ENCODE measurements at regions not wholly inside any gene's neighbourhood (a gene's known extent, or its start where the extent isn't known, plus 50 kb on each side); places are given as distances from the start of the nearest gene placed in this dataset.
A peak's percentile ranks its signal among the peaks of the same experiment; 100 is the strongest.

- TF ChIP-seq CTCF (IDR thresholded peaks at IDR 0.05; ENCODE audit: unreplicated experiment), result no peak
- peaks cover 9% of the 10 kb centered on the region for H3K27me3 Mint-ChIP-seq
- H3K27ac Mint-ChIP-seq, result peak overlapping the region; percentile 94
- peaks cover 15% of the 10 kb centered on the region for H3K36me3 Mint-ChIP-seq (ENCODE audit: insufficient read depth)
- H3K4me3 Mint-ChIP-seq (ENCODE audit: low read depth), result peak overlapping the region; percentile 90
- H3K4me1 Mint-ChIP-seq (ENCODE audit: low read depth), result peaks cover 17% of the 10 kb centered on the region
- peak; percentile 80 for DNase-seq (ENCODE audit: low spot score, unreplicated experiment)
- H3K9me3 Mint-ChIP-seq (ENCODE audit: low read depth), result peaks cover 4% of the 10 kb centered on the region
Measured at GRCh38 chrX:2608638-2609430, 82.3 kb upstream of the CD99 start.

DNA sequence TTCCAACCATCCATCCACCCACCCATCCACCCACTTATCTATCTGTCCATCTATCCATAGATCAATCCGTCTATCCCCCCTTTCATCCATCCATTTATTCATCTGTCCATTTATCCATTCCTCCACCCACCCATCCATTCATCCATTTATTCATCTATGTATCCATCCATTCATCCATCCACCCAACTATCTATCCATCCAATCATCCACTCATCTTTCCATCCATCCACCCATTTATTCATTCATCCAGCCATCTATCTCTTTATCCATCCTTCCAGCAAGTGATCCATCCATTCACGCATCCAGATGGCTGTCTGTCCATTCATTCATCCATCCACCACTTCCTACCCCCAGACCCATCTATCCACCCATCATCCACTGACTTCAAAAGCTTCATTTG is 84.0 kb upstream of the CD99 start:
- Mint-ChIP-seq H3K4me3 (ENCODE audit: low read depth) (peak overlapping the region; percentile 63), H3K27me3 (peaks cover 9% of the 10 kb centered on the region), H3K36me3 (ENCODE audit: insufficient read depth) (peaks cover 15% of the 10 kb centered on the region), H3K9me3 (ENCODE audit: low read depth) (peaks cover 4% of the 10 kb centered on the region), H3K4me1 (ENCODE audit: low read depth) (peaks cover 17% of the 10 kb centered on the region), H3K27ac (no peak overlapping the region)
- no peak for TF ChIP-seq CTCF (IDR thresholded peaks at IDR 0.05; ENCODE audit: unreplicated experiment)
- DNase-seq (ENCODE audit: low spot score, unreplicated experiment), result no peak

DNA sequence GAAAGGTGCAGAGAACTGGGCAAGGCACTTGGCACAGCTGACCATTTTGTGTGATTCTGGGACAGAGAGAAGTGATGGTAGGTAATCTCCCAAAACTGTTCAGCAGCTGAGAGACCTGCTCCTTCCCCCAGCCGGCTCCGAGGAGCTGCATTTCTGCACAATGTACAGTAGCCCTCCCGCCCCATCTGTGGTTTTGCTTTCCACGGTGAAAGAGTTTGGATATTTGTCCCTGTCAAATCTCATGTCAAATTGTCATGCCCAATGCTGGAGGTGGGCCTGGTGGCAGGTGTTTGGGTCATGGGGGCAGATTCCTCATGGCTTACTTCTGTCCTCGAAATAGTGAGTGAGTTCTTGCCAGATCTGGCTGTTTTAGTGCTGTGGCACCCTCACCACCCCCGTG is 90.5 kb upstream of the CD99 start:
- peak overlapping the region; percentile 19 for H3K27ac Mint-ChIP-seq
- H3K9me3 Mint-ChIP-seq (ENCODE audit: low read depth), result no peaks in the 10 kb centered on the region
- no peak for TF ChIP-seq CTCF (IDR thresholded peaks at IDR 0.05; ENCODE audit: unreplicated experiment)
- DNase-seq (ENCODE audit: low spot score, unreplicated experiment), result no peak
- H3K36me3 Mint-ChIP-seq (ENCODE audit: insufficient read depth), result peaks cover 24% of the 10 kb centered on the region
- H3K4me1 Mint-ChIP-seq (ENCODE audit: low read depth), result no peaks in the 10 kb centered on the region
- no peak overlapping the region for H3K4me3 Mint-ChIP-seq (ENCODE audit: low read depth)
- no peaks in the 10 kb centered on the region for H3K27me3 Mint-ChIP-seq

DNA sequence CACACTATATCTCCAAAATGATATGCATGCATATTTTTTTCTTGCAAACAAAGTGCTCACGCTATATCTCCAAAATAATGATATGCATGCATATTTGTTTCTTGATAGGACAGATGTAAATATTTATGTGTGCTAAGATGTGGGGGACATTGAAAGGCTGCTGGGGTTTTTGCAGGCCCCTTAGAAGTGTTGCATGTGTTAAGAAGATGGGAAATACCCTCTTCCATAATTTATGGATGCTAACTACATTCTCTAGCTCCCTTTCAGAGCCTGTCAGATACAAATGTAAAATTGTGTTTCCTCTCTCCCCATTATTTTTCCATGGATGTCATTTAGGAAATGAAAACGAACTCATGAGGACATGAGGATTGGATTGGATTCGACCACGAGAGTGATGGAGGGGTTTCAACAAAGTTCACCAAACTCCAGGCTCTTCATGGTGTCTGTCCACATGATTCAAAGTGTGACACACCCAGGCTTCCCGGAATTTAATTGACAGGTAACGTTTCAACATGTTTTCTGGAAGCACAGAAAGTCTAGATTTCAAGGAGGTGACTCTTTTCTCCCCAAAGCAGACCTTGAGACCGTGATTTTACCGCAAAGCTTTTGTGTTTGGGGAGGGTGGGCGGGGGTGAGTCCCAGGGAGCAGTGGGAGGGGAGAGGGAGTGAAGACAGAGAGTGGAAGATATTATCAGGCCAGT is 94.4 kb upstream of the CD99 start:
- no peak overlapping the region for H3K4me3 Mint-ChIP-seq (ENCODE audit: low read depth)
- no peaks in the 10 kb centered on the region for H3K9me3 Mint-ChIP-seq (ENCODE audit: low read depth)
- no peaks in the 10 kb centered on the region for H3K27me3 Mint-ChIP-seq
- no peak overlapping the region for H3K27ac Mint-ChIP-seq
- H3K36me3 Mint-ChIP-seq (ENCODE audit: insufficient read depth), result peaks cover 19% of the 10 kb centered on the region
- no peak for DNase-seq (ENCODE audit: low spot score, unreplicated experiment)
- no peak for TF ChIP-seq CTCF (IDR thresholded peaks at IDR 0.05; ENCODE audit: unreplicated experiment)
- H3K4me1 Mint-ChIP-seq (ENCODE audit: low read depth), result peaks cover 12% of the 10 kb centered on the region

DNA sequence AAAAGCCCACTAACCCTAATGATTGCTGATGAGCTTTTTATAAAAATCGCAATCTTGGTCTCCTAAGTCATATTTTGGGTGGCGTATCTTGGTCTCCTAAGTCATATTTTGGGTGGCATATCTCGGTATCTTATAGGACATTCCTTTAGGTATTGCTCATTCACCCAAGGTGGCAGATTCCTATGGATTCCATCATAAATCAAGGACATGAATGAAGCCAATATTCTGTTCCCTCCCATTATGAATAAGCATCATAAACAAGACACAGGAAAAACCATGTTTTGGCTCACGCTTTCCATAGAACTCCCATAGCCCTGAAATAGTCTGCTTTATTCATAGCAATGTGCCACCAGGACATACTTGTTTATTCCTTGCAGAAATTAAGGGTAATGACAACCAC is 95.0 kb upstream of the CD99 start:
- DNase-seq (ENCODE audit: low spot score, unreplicated experiment), result no peak
- TF ChIP-seq CTCF (IDR thresholded peaks at IDR 0.05; ENCODE audit: unreplicated experiment), result no peak
- Mint-ChIP-seq H3K27ac (no peak overlapping the region), H3K4me1 (ENCODE audit: low read depth) (peaks cover 12% of the 10 kb centered on the region), H3K4me3 (ENCODE audit: low read depth) (no peak overlapping the region), H3K27me3 (no peaks in the 10 kb centered on the region), H3K36me3 (ENCODE audit: insufficient read depth) (peaks cover 19% of the 10 kb centered on the region), H3K9me3 (ENCODE audit: low read depth) (no peaks in the 10 kb centered on the region)

All from progenitor cell of endocrine pancreas (in vitro differentiated cells).